H1 (cell line): ENCODE measurements at regions not wholly inside any gene's neighbourhood (a gene's known extent, or its start where the extent isn't known, plus 50 kb on each side); places are given as distances from the start of the nearest gene placed in this dataset.

ENCODE experiments used
- CTCF ChIA-PET: fragments of 300-600 bp; sonication (Branson Sonifier 250); formaldehyde crosslinking; loops from one replicate; lab custom pipeline; 2021; ENCODE audit not compliant: partially characterized antibody; lab: Charles Lee
- POLR2A ChIA-PET: fragments of 300-600 bp; sonication (Branson Sonifier 250); formaldehyde crosslinking; loops from one replicate; lab custom pipeline; 2021; ENCODE audit warnings: inconsistent platforms; ENCODE audit not compliant: partially characterized antibody; lab: Charles Lee
- DNase-seq, 2 experiments: peaks; one replicate each; pipeline versions ENCODE4 v3.0.0 to v3.0.0-alpha.2; 2010 to 2022; ENCODE audit warnings: low spot score in 2 of 2, low read depth in 1 of 2, mixed read lengths in 1 of 2
- FAIRE-seq: peaks from 2 replicates; lab custom pipeline; 2011; peaks lifted over from hg19 to GRCh38; lab: Jason Lieb, UNC
- H2AFZ ChIP-seq: 2 replicates; pipeline ENCODE4 v1.8.1; 2012; ENCODE audit warnings: low read length, inconsistent platforms
- H2AK5ac ChIP-seq: 2 replicates; pipeline ENCODE4 v1.6.1; 2013; ENCODE audit warnings: low read depth, low read length
- H2BK120ac ChIP-seq: replicated peaks from 2 replicates; pipeline ENCODE3; 2013; ENCODE audit warnings: low read depth, low read length, inconsistent platforms
- H2BK12ac ChIP-seq: 2 replicates; pipeline ENCODE4 v1.6.1; 2013; ENCODE audit warnings: low read depth, low read length
- H2BK15ac ChIP-seq: 2 replicates; pipeline ENCODE4 v1.6.1; 2013; ENCODE audit warnings: low read length
- H2BK20ac ChIP-seq: 2 replicates; pipeline ENCODE4 v1.6.1; 2013; ENCODE audit warnings: low read length
- H2BK5ac ChIP-seq: 2 replicates; pipeline ENCODE4 v1.6.1; 2013; ENCODE audit warnings: low read depth, low read length
- H3K14ac ChIP-seq: 2 replicates; pipeline ENCODE4 v1.6.1; 2013; ENCODE audit warnings: inconsistent platforms; ENCODE audit not compliant: insufficient read length
- H3K18ac ChIP-seq: 2 replicates; pipeline ENCODE4 v1.6.1; 2013; ENCODE audit warnings: low read length; ENCODE audit errors: extremely low read depth
- H3K23ac ChIP-seq: 2 replicates; pipeline ENCODE4 v1.6.1; 2013; ENCODE audit warnings: inconsistent platforms; ENCODE audit not compliant: insufficient read length
- H3K23me2 ChIP-seq: 2 replicates; pipeline ENCODE4 v1.6.1; 2013; ENCODE audit warnings: low read depth, low read length
- H3K27ac ChIP-seq: 2 replicates; pipeline ENCODE4 v1.6.1; 2011; ENCODE audit warnings: low read depth, low read length, inconsistent platforms
- H3K27me3 ChIP-seq, 4 experiments: replicated peaks in 1 of 4; 1 replicate in 1 of 4; 2 replicates in 3 of 4; pipeline versions ENCODE4 v1.6.1 to v1.8.1; 2011 to 2013; ENCODE audit warnings: low read length in 3 of 4, mild to moderate bottlenecking in 3 of 4, inconsistent platforms in 2 of 4, mixed read lengths in 2 of 4, moderate library complexity in 1 of 4; ENCODE audit not compliant: control insufficient read depth in 3 of 4, insufficient read depth in 3 of 4; ENCODE audit errors: extremely low read depth in 1 of 4
- H3K36me3 ChIP-seq, 4 experiments: 2 replicates each; pipeline versions ENCODE4 v1.6.1 to v1.8.1; 2011 to 2013; ENCODE audit warnings: mild to moderate bottlenecking in 4 of 4, low read length in 3 of 4, moderate library complexity in 2 of 4, control low read depth in 1 of 4, inconsistent platforms in 1 of 4; ENCODE audit not compliant: insufficient read depth in 4 of 4, control insufficient read depth in 2 of 4
- H3K4ac ChIP-seq: replicated peaks from 2 replicates; pipeline ENCODE3; 2013; ENCODE audit warnings: low read length, low read depth, mixed read lengths, inconsistent platforms; ENCODE audit not compliant: insufficient read length
- H3K4me1 ChIP-seq, 4 experiments: replicated peaks in 1 of 4; 1 replicate in 1 of 4; 2 replicates in 3 of 4; pipeline versions ENCODE4 v1.6.1 to v1.8.1; 2011 to 2013; ENCODE audit warnings: low read length in 3 of 4, inconsistent platforms in 2 of 4, mixed read lengths in 1 of 4; ENCODE audit not compliant: insufficient read depth in 4 of 4, control insufficient read depth in 3 of 4
- H3K4me2 ChIP-seq, 2 experiments: 2 replicates each; pipeline versions ENCODE4 v1.6.1 to v1.8.1; 2011 to 2013; ENCODE audit warnings: low read depth in 2 of 2, low read length in 2 of 2, control low read depth in 1 of 2, inconsistent platforms in 1 of 2, mild to moderate bottlenecking in 1 of 2; ENCODE audit not compliant: insufficient read depth in 1 of 2
- H3K4me3 ChIP-seq, 4 experiments: fragments of 200-600, 300-600 bp in 1 of 4; sonication (generic), shearing (Covaris generic), sonication (Bioruptor Twin) in 1 of 4; 2 replicates each; pipeline versions ENCODE4 v1.5.1 to v1.8.1; 2011 to 2016; ENCODE audit warnings: low read length in 4 of 4, low read depth in 3 of 4, control low read depth in 2 of 4, inconsistent platforms in 2 of 4, mild to moderate bottlenecking in 2 of 4, mixed read lengths in 1 of 4, moderate library complexity in 1 of 4; ENCODE audit not compliant: insufficient read depth in 2 of 4; ENCODE audit errors: extremely low read depth in 1 of 4
- H3K56ac ChIP-seq: replicated peaks from 2 replicates; pipeline ENCODE3; 2013; ENCODE audit warnings: low read depth, mild to moderate bottlenecking, mixed read lengths, low read length, inconsistent platforms; ENCODE audit not compliant: insufficient read length
- H3K79me1 ChIP-seq: 2 replicates; pipeline ENCODE4 v1.6.1; 2013; ENCODE audit warnings: low read depth, low read length, control low read depth
- H3K79me2 ChIP-seq, 2 experiments: 2 replicates each; pipeline versions ENCODE4 v1.6.1 to v1.8.1; 2012 to 2013; ENCODE audit warnings: low read length in 2 of 2, mild to moderate bottlenecking in 2 of 2, inconsistent platforms in 1 of 2; ENCODE audit not compliant: insufficient read depth in 2 of 2, control insufficient read depth in 1 of 2
- H3K9ac ChIP-seq, 4 experiments: replicated peaks in 1 of 4; 1 replicate in 1 of 4; 2 replicates in 3 of 4; pipeline versions ENCODE4 v1.6.1 to v1.8.1; 2011 to 2013; ENCODE audit warnings: low read depth in 3 of 4, low read length in 3 of 4, control low read depth in 2 of 4, mild to moderate bottlenecking in 2 of 4, moderate library complexity in 2 of 4, inconsistent platforms in 1 of 4; ENCODE audit errors: extremely low read depth in 1 of 4
- H3K9me3 ChIP-seq, 2 experiments: 2 replicates each; pipeline versions ENCODE4 v1.6.1 to v1.8.1; 2012 to 2013; ENCODE audit warnings: mild to moderate bottlenecking in 2 of 2, moderate library complexity in 2 of 2, control low read depth in 1 of 2, inconsistent platforms in 1 of 2, low read depth in 1 of 2, low read length in 1 of 2, mixed read lengths in 1 of 2; ENCODE audit not compliant: insufficient read depth in 2 of 2
- H4K20me1 ChIP-seq, 2 experiments: replicated peaks in 1 of 2; 2 replicates each; pipeline versions ENCODE3 to v1.8.1; 2011 to 2013; ENCODE audit warnings: inconsistent platforms in 2 of 2, low read length in 2 of 2, mild to moderate bottlenecking in 1 of 2; ENCODE audit not compliant: insufficient read depth in 2 of 2, control insufficient read depth in 1 of 2
- H4K5ac ChIP-seq: 2 replicates; pipeline ENCODE4 v1.6.1; 2013; ENCODE audit warnings: low read length, low read depth, mixed read lengths, inconsistent platforms; ENCODE audit not compliant: insufficient read length
- H4K8ac ChIP-seq: 2 replicates; pipeline ENCODE4 v1.8.0; 2013; ENCODE audit warnings: mild to moderate bottlenecking, moderate library complexity, low read length, inconsistent platforms; ENCODE audit not compliant: insufficient read depth; ENCODE audit errors: extremely low read depth
- H4K91ac ChIP-seq: replicated peaks from 2 replicates; pipeline ENCODE3; 2013; ENCODE audit warnings: low read length, mixed read lengths, inconsistent platforms; ENCODE audit not compliant: insufficient read length
- CBX5 ChIP-seq: fragments of 300-800, 300-1000 bp; sonication (generic); IDR thresholded peaks from 2 replicates; pipeline ENCODE4 v1.7.1; 2016; ENCODE audit warnings: antibody characterized with exemption, low read length, low read depth
- CBX8 ChIP-seq: fragments of 300-800, 300-1000 bp; sonication (generic); IDR thresholded peaks from 2 replicates; pipeline ENCODE4 v1.7.1; 2016; ENCODE audit warnings: low read depth, low read length, borderline replicate concordance
- CEBPB ChIP-seq: IDR thresholded peaks from 2 replicates; pipeline ENCODE4 v1.6.1; 2012; ENCODE audit warnings: low read depth, low read length
- CHD1 ChIP-seq: IDR thresholded peaks from 2 replicates; pipeline ENCODE4 v1.6.1; 2012; ENCODE audit warnings: low read depth, low read length, improper control_type of control experiment
- EZH2 ChIP-seq: fragments of 200-600 bp; sonication (generic); IDR thresholded peaks from 2 replicates; pipeline ENCODE4 v1.7.1; 2012; ENCODE audit warnings: low read depth, mild to moderate bottlenecking, moderate library complexity, low read length, inconsistent platforms; ENCODE audit not compliant: severe bottlenecking
- GTF2F1 ChIP-seq: IDR thresholded peaks from 2 replicates; pipeline ENCODE4 v1.6.1; 2012; ENCODE audit warnings: low read depth, low read length, improper control_type of control experiment, borderline replicate concordance
- KDM5A ChIP-seq: fragments of 200-600 bp; IDR thresholded peaks from 2 replicates; pipeline ENCODE4 v1.7.1; 2012; ENCODE audit warnings: mild to moderate bottlenecking, low read length, inconsistent platforms, mixed read lengths
- NANOG ChIP-seq: IDR thresholded peaks from 2 replicates; pipeline ENCODE4 v1.6.1; 2011; ENCODE audit warnings: low read length, low read depth, mild to moderate bottlenecking, inconsistent platforms; ENCODE audit not compliant: insufficient read depth, poor library complexity, severe bottlenecking
- POLR2A ChIP-seq, 2 experiments: IDR thresholded peaks; 1 replicate in 1 of 2; 2 replicates in 1 of 2; pipeline ENCODE4 v1.6.1; 2011; ENCODE audit warnings: low read depth in 2 of 2, low read length in 2 of 2, mild to moderate bottlenecking in 2 of 2; ENCODE audit errors: control extremely low read depth in 1 of 2
- SAP30 ChIP-seq: fragments of 300-600 bp; sonication (generic); IDR thresholded peaks from 2 replicates; pipeline ENCODE4 v1.7.1; 2012; ENCODE audit warnings: low read length, moderate library complexity, mild to moderate bottlenecking, inconsistent platforms; ENCODE audit not compliant: insufficient read depth, insufficient replicate concordance
- SP1 ChIP-seq: IDR thresholded peaks from 2 replicates; pipeline ENCODE4 v1.6.1; 2011; ENCODE audit warnings: low read depth, low read length
- TAF1 ChIP-seq: IDR thresholded peaks from 2 replicates; pipeline ENCODE4 v1.6.1; 2011; ENCODE audit warnings: mild to moderate bottlenecking, low read depth, low read length
- WGBS, 2 experiments: shearing (Covaris generic) in 1 of 2; methylation state at CpG; one replicate each; pipeline versions ENCODE4 v1.1.6 to v1.1.7; 2013 to 2015; ENCODE audit warnings: low lambda C conversion rate in 2 of 2, mixed read lengths in 2 of 2, inconsistent platforms in 1 of 2, low coverage in 1 of 2, missing lambda C conversion rate in 1 of 2; ENCODE audit not compliant: insufficient replicate concordance in 2 of 2, insufficient coverage in 1 of 2, insufficient read length in 1 of 2; ENCODE audit errors: extremely low coverage in 1 of 2, missing lambda C conversion rate in 1 of 2; 5-methylcytosine and 5-hydroxymethylcytosine counted together
- TF ChIP-seq, protein P1 (sequence below): IDR thresholded peaks from 2 replicates; pipeline ENCODE4 v1.6.1; 2011; ENCODE audit warnings: low read length, improper control_type of control experiment
- TF ChIP-seq, protein P2 (sequence below): IDR thresholded peaks from 2 replicates; pipeline ENCODE4 v1.6.1; 2012; ENCODE audit warnings: inconsistent platforms

DNA sequence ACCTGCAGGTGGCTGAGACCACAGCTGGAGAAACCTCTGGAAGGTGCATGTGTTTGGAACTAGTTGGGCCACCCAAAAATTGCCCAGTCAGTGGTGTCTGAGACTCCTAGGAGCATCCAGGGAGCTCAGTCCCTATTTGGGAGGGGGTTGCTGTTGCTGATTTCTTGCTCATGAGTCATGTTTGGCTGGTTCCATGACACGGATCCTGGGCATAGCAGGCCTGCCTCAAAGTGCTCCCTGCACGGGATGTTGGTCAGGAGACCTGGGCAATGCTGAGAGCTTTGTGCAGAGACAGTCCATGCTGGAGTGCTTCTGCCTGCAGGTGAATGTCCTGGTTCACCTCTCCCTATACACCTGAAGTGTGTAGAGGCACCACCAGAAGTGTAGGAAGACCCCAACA lies 194.2 kb downstream of the GLI2 start:
- H3K4me1 ChIP-seq, result peaks cover 0 to 5% (median 2%) of the 10 kb centered on the region in 4 experiments; a peak in 3 of 7 replicates
- H4K20me1 ChIP-seq, result peaks cover 20 to 26% of the 10 kb centered on the region in 2 experiments
- H3K4me2 ChIP-seq, result no peak overlapping the region
- TF ChIP-seq SAP30, result no peak
- TF ChIP-seq, protein P1, sequence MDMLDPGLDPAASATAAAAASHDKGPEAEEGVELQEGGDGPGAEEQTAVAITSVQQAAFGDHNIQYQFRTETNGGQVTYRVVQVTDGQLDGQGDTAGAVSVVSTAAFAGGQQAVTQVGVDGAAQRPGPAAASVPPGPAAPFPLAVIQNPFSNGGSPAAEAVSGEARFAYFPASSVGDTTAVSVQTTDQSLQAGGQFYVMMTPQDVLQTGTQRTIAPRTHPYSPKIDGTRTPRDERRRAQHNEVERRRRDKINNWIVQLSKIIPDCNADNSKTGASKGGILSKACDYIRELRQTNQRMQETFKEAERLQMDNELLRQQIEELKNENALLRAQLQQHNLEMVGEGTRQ, result no peak
- no peak for TF ChIP-seq CEBPB
- no peak for TF ChIP-seq EZH2
- TF ChIP-seq TAF1, result no peak
- no peak for TF ChIP-seq NANOG
- no peak for TF ChIP-seq CBX5
- TF ChIP-seq, protein P2, sequence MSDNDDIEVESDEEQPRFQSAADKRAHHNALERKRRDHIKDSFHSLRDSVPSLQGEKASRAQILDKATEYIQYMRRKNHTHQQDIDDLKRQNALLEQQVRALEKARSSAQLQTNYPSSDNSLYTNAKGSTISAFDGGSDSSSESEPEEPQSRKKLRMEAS, result no peak
- no peak for TF ChIP-seq SP1
- no peak for TF ChIP-seq POLR2A (IDR thresholded peaks at IDR 0.05; ENCODE audit: control extremely low read depth in 1 of 2, low read depth in 2 of 2, low read length in 2 of 2)
- no peak for TF ChIP-seq CHD1
- TF ChIP-seq KDM5A, result no peak
- no peak for TF ChIP-seq CBX8
- TF ChIP-seq GTF2F1, result no peak

More for the DNA sequence above, 194.2 kb downstream of the GLI2 start:
- H4K91ac ChIP-seq, result no peak overlapping the region
- no peak overlapping the region for H2AK5ac ChIP-seq
- no peak overlapping the region for H4K5ac ChIP-seq
- no peaks in the 10 kb centered on the region for H3K23me2 ChIP-seq
- H3K36me3 ChIP-seq, result peaks cover 0 to 3% (median 1%) of the 10 kb centered on the region in 4 experiments; a peak in 2 of 8 replicates
- H3K4me3 ChIP-seq, result no peak overlapping the region
- ChIA-PET CTCF (interaction anchor here (0.8 to 1.3 kb wide), 2 partner anchors 27 to 231 kb away, joined by 3 read pairs; no protein-coding TSS in a partner anchor), POLR2A (no interaction called here)
- H3K79me1 ChIP-seq, result peaks cover 11% of the 10 kb centered on the region
- H3K9ac ChIP-seq, result no peak overlapping the region
- no peak overlapping the region for H2BK15ac ChIP-seq
- H3K56ac ChIP-seq, result no peak overlapping the region
- no peaks in the 10 kb centered on the region for H3K27me3 ChIP-seq
- H2BK20ac ChIP-seq, result no peak overlapping the region
- no peak overlapping the region for H3K18ac ChIP-seq
- no peak overlapping the region for H2BK12ac ChIP-seq
- no peak overlapping the region for H2BK120ac ChIP-seq
- no peak overlapping the region for H3K14ac ChIP-seq
- no peak overlapping the region for H3K23ac ChIP-seq
- 92% methylated on average over 2 of the region's 2 CpGs; no CpG with 5 or more reads in 1 of the 2 experiments for WGBS, 2 experiments
- no peak overlapping the region for H3K4ac ChIP-seq
- FAIRE-seq, result no peak
- no peak overlapping the region for H3K27ac ChIP-seq
- H2AFZ ChIP-seq, result no peak overlapping the region
- no peak overlapping the region for H2BK5ac ChIP-seq
- H3K79me2 ChIP-seq, result peaks cover 0 to 6% of the 10 kb centered on the region in 2 experiments; a peak in 1 of 4 replicates
- no peak for DNase-seq
- no peak overlapping the region for H4K8ac ChIP-seq
- peaks cover 0 to 5% of the 10 kb centered on the region in 2 experiments; a peak in 2 of 4 replicates for H3K9me3 ChIP-seq
